ENCODE measurements at regions not wholly inside any gene's neighbourhood (a gene's known extent, or its start where the extent isn't known, plus 50 kb on each side); places are given as distances from the start of the nearest gene placed in this dataset.

DNA sequence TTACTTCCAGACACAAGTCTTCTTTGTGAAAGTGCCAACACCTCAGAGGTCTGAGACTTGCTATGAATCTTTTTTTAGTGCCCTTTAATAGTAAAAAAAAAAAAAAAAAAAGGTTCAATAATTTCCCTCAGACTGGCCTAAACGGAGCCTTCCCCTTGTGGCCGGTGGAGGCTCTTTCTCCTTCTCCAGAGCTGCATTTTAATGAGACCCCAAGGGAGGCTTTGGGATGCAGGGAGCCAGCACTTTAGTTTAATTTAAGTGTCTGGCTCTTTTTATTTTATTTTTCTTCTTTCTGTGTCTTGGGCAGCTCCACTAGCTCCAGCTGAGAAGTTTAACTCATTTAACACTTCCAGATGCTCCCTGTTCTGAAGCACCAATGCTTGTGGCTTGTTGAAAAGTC is 67.8 kb upstream of the MAPK4 start:
- no peak for DNase-seq

DNA sequence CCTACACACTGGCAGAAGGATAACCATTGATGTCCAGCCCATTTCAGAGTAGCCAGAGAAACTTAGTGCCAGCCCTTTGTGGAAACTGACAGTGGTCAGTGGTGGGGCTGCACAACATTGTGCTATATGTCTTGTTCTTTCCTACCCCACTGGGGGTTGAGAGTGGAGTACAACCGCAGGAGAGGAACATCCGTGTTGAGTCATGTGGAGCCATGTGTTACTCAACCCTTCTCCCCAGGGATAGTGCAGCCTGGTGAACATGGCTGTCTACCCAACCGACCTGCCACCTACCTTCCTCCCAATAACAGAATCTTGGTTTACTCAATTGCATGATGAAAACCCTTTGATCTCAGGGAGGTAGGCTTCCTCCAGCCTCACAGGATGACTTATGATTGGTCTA is 65.3 kb upstream of the MAPK4 start:
- DNase-seq: no peak

DNA sequence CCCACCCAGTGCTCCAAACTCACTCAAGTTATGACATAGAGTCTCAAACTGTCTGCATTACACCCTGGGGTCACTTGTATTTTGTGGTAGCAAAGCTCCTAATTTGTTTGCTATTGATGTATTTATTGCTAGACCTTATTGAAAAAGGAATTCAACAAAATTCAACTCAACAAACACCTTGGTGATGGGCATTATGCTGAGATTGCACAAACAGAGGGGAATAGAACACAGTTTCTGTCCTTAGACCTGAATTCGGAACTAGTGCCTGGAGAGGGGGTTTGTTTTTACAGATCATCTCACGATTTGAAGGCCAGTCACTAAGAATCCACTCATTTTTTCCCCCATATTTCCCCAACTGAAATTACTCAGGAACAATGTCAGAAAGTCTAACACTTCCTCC is 53.5 kb upstream of the MAPK4 start:
- no peak for DNase-seq

DNA sequence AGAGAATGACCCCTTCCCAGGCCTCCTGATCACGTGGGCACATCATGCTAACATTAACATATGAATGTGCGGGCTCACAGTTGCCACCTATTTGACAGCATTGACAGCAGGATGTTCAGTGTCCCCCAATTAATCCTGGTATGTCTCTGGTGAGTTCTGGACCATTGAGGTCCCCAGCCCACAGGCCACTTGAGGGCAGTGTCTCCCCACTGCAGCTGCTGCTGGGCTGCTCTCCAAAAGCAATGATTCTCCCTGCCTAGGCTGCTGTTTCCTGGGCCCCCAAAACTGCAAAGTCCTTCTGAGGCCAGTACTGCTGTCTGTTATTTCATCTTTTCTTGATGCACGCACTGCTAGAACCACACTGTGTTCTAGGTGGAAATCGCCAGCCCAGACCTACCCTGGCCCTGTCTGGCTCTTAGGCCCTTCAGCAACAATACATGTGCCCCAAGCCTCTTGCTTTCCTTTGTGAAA is 52.7 kb upstream of the MAPK4 start:
- peak; percentile 2 for DNase-seq

DNA sequence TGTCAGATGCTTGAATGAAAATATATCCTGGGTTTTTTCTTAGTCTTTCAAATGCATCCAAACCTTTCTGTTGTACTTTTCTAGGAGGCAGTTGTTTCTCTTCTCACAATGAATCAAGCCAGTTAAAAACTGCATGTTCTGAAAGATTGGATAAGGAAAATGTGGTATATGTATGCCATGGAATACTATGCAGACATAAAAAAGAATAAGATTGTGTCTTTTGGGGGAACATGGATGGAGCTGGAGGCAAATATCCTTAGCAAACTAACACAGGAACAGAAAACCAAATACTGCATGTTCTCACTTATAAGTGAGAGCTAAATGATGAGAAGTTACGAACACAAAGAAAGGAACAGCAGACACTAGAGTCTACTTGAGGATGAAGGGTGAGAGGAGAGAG is 51.7 kb upstream of the MAPK4 start:
- DNase-seq: no peak

DNA sequence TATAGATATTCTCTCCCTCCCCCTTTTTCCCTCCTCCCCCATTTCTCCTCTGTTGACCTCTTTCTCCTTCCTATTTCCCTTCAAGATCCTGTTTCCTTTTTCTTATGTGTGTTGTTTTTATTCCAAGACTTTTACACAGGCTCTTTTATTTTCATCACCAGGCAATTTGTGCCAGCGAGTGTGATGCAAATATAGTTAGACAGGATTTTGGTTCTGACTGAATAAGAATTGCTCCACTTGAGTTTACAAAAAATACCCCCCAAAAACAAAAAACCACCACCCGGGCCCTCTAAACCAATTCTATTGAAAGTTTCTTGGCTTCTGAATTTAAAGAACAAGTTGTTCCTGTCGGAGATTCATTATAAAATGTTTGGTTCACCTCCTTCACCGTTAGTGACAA is 50.9 kb upstream of the MAPK4 start:
- DNase-seq: no peak
